Transverse colon (tissue), 4 donors: ENCODE measurements at regions not wholly inside any gene's neighbourhood (a gene's known extent, or its start where the extent isn't known, plus 50 kb on each side); places are given as distances from the start of the nearest gene placed in this dataset.

ENCODE experiments used
- DNase-seq: peaks from one replicate; pipeline ENCODE4 v3.0.0-alpha.2; 2019
- H3K27ac ChIP-seq, 4 donors: fragments of 200-600 bp; sonication (generic); 2 replicates each; pipeline ENCODE4 v1.5.1; 2016 to 2018; ENCODE audit warnings: inconsistent platforms in 4 of 4
- H3K27me3 ChIP-seq: fragments of 200-600 bp; sonication (generic); 2 replicates; pipeline ENCODE4 v1.5.1; 2017; ENCODE audit warnings: inconsistent platforms
- H3K36me3 ChIP-seq, 4 donors: fragments of 200-600 bp; sonication (generic); 2 replicates each; pipeline ENCODE4 v1.5.1; 2017 to 2019; ENCODE audit warnings: inconsistent platforms in 4 of 4
- H3K4me1 ChIP-seq, 4 donors: fragments of 200-600 bp; sonication (generic); 2 replicates each; pipeline ENCODE4 v1.5.1; 2017 to 2020; ENCODE audit warnings: inconsistent platforms in 4 of 4
- H3K4me3 ChIP-seq, 4 donors: fragments of 200-600 bp; sonication (generic); 1 replicate in 1 of 4; 2 replicates in 3 of 4; pipeline versions ENCODE4 v1.5.1 to v1.6.1; 2017 to 2019; ENCODE audit warnings: inconsistent platforms in 4 of 4
- H3K9me3 ChIP-seq, 2 donors: fragments of 200-600 bp; sonication (generic); 2 replicates each; pipeline ENCODE4 v1.5.1; 2017 to 2019; ENCODE audit warnings: inconsistent platforms in 2 of 2
- CTCF ChIP-seq, 5 experiments: fragments of 200-600 bp in 3 of 5; fragments of 450-650 bp in 2 of 5; sonication (generic) in 3 of 5; IDR thresholded peaks; 1 replicate in 2 of 5; 2 replicates in 3 of 5; pipeline ENCODE4 v1.5.1; 2016 to 2017; ENCODE audit warnings: antibody characterized with exemption in 5 of 5, inconsistent platforms in 3 of 5, mild to moderate bottlenecking in 2 of 5, moderate library complexity in 1 of 5
- EP300 ChIP-seq: sonication (generic); formaldehyde crosslinking; IDR thresholded peaks from one replicate; pipeline ENCODE4 v1.6.1; 2017; ENCODE audit warnings: antibody characterized with exemption, low read depth
- POLR2A ChIP-seq: fragments of 450-650 bp; IDR thresholded peaks from one replicate; pipeline ENCODE4 v1.6.1; 2016; ENCODE audit warnings: antibody characterized with exemption, mild to moderate bottlenecking, moderate library complexity
- POLR2AphosphoS5 ChIP-seq, 3 donors: sonication (generic); formaldehyde crosslinking; IDR thresholded peaks; one replicate each; pipeline ENCODE4 v1.6.1; 2016; ENCODE audit warnings: antibody characterized with exemption in 3 of 3
- WGBS, 2 donors: methylation state at CpG; one replicate each; pipeline ENCODE4 v1.1.5; 2018; ENCODE audit warnings: low coverage in 1 of 2; 5-methylcytosine and 5-hydroxymethylcytosine counted together
- in situ Hi-C, 4 donors: fragments of 200-750 bp; cut with MboI; loops; one replicate each; pipeline versions ENCODE4 v1.15.0 to v1.15.1; 2017; ENCODE audit warnings: low sequenced_read_pairs in 3 of 4, low pct_ligation_motif_present in 1 of 4, low pct_unique_long_range_greater_than_20kb in 1 of 4
- intact Hi-C: fragments of 100-400 bp; cut with DNase I; formaldehyde crosslinking; loops from one replicate; pipeline ENCODE4 v1.15.1; 2023; ENCODE audit warnings: low total_unique reads

- no peaks in the 10 kb centered on the region for H3K4me1 ChIP-seq
- no peaks in the 10 kb centered on the region for H3K27me3 ChIP-seq
- H3K27ac ChIP-seq: no peak overlapping the region
- H3K4me3 ChIP-seq: no peak overlapping the region
- intact Hi-C loops: no loop called here
- no peaks in the 10 kb centered on the region for H3K36me3 ChIP-seq
- in situ Hi-C loops: loop anchor here in 1 of 4 donors (25.0 kb wide), 1 partner anchor 1083 kb away; the partner anchor contains the start of gene TGFB2
- DNase-seq: no peak
- H3K9me3 ChIP-seq: no peaks in the 10 kb centered on the region
- TF ChIP-seq POLR2AphosphoS5 (IDR thresholded peaks at IDR 0.05) (no peak), CTCF (IDR thresholded peaks at IDR 0.05) (no peak), POLR2A (no peak), EP300 (no peak)
These were observed 193.0 kb downstream of the ZC3H11B start for GRCh38 chr1:219419860-219420259.

- Histone ChIP-seq H3K9me3 (no peaks in the 10 kb centered on the region), H3K4me1 (no peaks in the 10 kb centered on the region), H3K27me3 (no peaks in the 10 kb centered on the region), H3K36me3 (no peaks in the 10 kb centered on the region), H3K4me3 (no peak overlapping the region), H3K27ac (no peak overlapping the region)
- DNase-seq: no peak
- intact Hi-C loops (no loop called here), in situ Hi-C loops (loop anchor here in 1 of 4 donors (25.0 kb wide), 1 partner anchor 1082 kb away; the partner anchor contains the start of gene TGFB2)
- 94% methylated on average over 1 of the region's 1 CpG; no CpG with 5 or more reads in 1 of the 2 donors for WGBS, 2 donors
- TF ChIP-seq CTCF (IDR thresholded peaks at IDR 0.05) (no peak), EP300 (no peak), POLR2AphosphoS5 (IDR thresholded peaks at IDR 0.05) (no peak), POLR2A (no peak)
These were observed 193.8 kb downstream of the ZC3H11B start for GRCh38 chr1:219419065-219419464.

- intact Hi-C loops (no loop called here), in situ Hi-C loops (loop anchor here in 1 of 4 donors (25.0 kb wide), 1 partner anchor 1080 kb away; the partner anchor contains the start of gene TGFB2)
- no peak overlapping the region for H3K4me3 ChIP-seq
- no peaks in the 10 kb centered on the region for H3K27me3 ChIP-seq
- no peaks in the 10 kb centered on the region for H3K4me1 ChIP-seq
- H3K9me3 ChIP-seq: no peaks in the 10 kb centered on the region
- WGBS, 2 donors: 50 to 91% methylated on average over 2 of the region's 3 CpGs
- no peak overlapping the region for H3K27ac ChIP-seq
- TF ChIP-seq EP300 (no peak), POLR2A (no peak), CTCF (IDR thresholded peaks at IDR 0.05) (no peak), POLR2AphosphoS5 (IDR thresholded peaks at IDR 0.05) (no peak)
- DNase-seq: no peak
- no peaks in the 10 kb centered on the region for H3K36me3 ChIP-seq
These were observed 195.3 kb downstream of the ZC3H11B start for GRCh38 chr1:219417610-219418009.

GRCh38 chr1:219416598-219417238 lies 196.2 kb downstream of the ZC3H11B start:
- H3K27ac ChIP-seq: no peak overlapping the region
- no peaks in the 10 kb centered on the region for H3K27me3 ChIP-seq
- intact Hi-C loops (no loop called here), in situ Hi-C loops (loop anchor here in 1 of 4 donors (25.0 kb wide), 1 partner anchor 1079 kb away; the partner anchor contains the start of gene TGFB2)
- TF ChIP-seq POLR2AphosphoS5 (IDR thresholded peaks at IDR 0.05) (no peak), CTCF (IDR thresholded peaks at IDR 0.05) (peak; percentile 40 to 69 (median 53))
- H3K4me3 ChIP-seq: no peak overlapping the region
- no peaks in the 10 kb centered on the region for H3K4me1 ChIP-seq
- 22% methylated on average over 1 of the region's 1 CpG; no CpG with 5 or more reads in 1 of the 2 donors for WGBS, 2 donors
- no peaks in the 10 kb centered on the region for H3K36me3 ChIP-seq
- peak; percentile 59 for DNase-seq
- H3K9me3 ChIP-seq: no peaks in the 10 kb centered on the region
